ENCODE measurements at regions not wholly inside any gene's neighbourhood (a gene's known extent, or its start where the extent isn't known, plus 50 kb on each side); places are given as distances from the start of the nearest gene placed in this dataset.

GRCh38 chr1:76764638-76765454, 102.4 kb upstream of the ST6GALNAC5 start:
- DNase-seq (ENCODE audit: low spot score): no peak

GRCh38 chr1:76766381-76766780, 100.9 kb upstream of the ST6GALNAC5 start:
- no peak for DNase-seq (ENCODE audit: low spot score)

GRCh38 chr1:76769911-76770310, 97.4 kb upstream of the ST6GALNAC5 start:
- no peak for DNase-seq (ENCODE audit: low spot score)

- no peak for DNase-seq (ENCODE audit: low spot score)
Observed at GRCh38 chr1:76770979-76771378, 96.3 kb upstream of the ST6GALNAC5 start.

GRCh38 chr1:76781447-76781846, 85.8 kb upstream of the ST6GALNAC5 start:
- DNase-seq (ENCODE audit: low spot score): no peak

- DNase-seq (ENCODE audit: low spot score): no peak
Observed at GRCh38 chr1:76782809-76783208, 84.5 kb upstream of the ST6GALNAC5 start.

- no peak for DNase-seq (ENCODE audit: low spot score)
Observed at GRCh38 chr1:76784502-76784901, 82.8 kb upstream of the ST6GALNAC5 start.

GRCh38 chr1:76786222-76786621, 81.1 kb upstream of the ST6GALNAC5 start:
- DNase-seq (ENCODE audit: low spot score): no peak

GRCh38 chr1:76793594-76793993, 73.7 kb upstream of the ST6GALNAC5 start:
- DNase-seq (ENCODE audit: low spot score): no peak

- DNase-seq (ENCODE audit: low spot score): no peak
Observed at GRCh38 chr1:76799700-76800099, 67.6 kb upstream of the ST6GALNAC5 start.

GRCh38 chr1:76802094-76802493, 65.2 kb upstream of the ST6GALNAC5 start:
- DNase-seq (ENCODE audit: low spot score): no peak

GRCh38 chr1:76807543-76808260, 59.6 kb upstream of the ST6GALNAC5 start:
- DNase-seq (ENCODE audit: low spot score): no peak
